GM12865 (cell line): ENCODE measurements at regions not wholly inside any gene's neighbourhood (a gene's known extent, or its start where the extent isn't known, plus 50 kb on each side); places are given as distances from the start of the nearest gene placed in this dataset.

Experiments used
- DNase-seq: peaks from one replicate; pipeline ENCODE4 v3.0.0; 2010; ENCODE audit warnings: low read depth
- H3K4me3 ChIP-seq: 2 replicates; pipeline ENCODE4 v1.5.1; 2011; ENCODE audit warnings: mild to moderate bottlenecking, low read depth, low read length, control low read depth
- TF ChIP-seq, protein P1 (sequence below): IDR thresholded peaks from 2 replicates; pipeline ENCODE4 v1.5.1; 2011; ENCODE audit warnings: low read length, control low read depth, low read depth, inconsistent platforms; ENCODE audit not compliant: insufficient read depth; ENCODE audit errors: missing control alignments

DNA sequence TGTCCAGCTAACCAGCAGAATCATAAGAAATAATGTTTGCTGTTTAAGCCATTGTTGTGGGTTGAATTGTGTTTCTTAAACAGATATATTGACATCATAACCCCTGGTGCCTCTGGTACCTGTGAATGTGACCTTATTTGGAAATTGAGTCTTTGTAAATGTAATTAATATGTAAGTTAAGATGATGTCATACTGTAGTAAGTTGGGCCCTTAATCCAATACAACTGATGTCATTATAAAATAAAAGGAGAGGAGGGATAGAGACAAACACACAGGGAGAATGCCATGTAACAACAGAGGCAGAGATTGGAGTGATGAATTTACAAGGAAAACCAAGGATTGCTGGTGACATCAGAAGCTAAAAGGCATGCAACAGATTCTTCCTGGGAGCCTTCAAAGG lies 141.4 kb downstream of the ZIC3 start:
- no peak overlapping the region for H3K4me3 ChIP-seq
- TF ChIP-seq, protein P1, sequence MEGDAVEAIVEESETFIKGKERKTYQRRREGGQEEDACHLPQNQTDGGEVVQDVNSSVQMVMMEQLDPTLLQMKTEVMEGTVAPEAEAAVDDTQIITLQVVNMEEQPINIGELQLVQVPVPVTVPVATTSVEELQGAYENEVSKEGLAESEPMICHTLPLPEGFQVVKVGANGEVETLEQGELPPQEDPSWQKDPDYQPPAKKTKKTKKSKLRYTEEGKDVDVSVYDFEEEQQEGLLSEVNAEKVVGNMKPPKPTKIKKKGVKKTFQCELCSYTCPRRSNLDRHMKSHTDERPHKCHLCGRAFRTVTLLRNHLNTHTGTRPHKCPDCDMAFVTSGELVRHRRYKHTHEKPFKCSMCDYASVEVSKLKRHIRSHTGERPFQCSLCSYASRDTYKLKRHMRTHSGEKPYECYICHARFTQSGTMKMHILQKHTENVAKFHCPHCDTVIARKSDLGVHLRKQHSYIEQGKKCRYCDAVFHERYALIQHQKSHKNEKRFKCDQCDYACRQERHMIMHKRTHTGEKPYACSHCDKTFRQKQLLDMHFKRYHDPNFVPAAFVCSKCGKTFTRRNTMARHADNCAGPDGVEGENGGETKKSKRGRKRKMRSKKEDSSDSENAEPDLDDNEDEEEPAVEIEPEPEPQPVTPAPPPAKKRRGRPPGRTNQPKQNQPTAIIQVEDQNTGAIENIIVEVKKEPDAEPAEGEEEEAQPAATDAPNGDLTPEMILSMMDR: no peak
- DNase-seq: no peak

DNA sequence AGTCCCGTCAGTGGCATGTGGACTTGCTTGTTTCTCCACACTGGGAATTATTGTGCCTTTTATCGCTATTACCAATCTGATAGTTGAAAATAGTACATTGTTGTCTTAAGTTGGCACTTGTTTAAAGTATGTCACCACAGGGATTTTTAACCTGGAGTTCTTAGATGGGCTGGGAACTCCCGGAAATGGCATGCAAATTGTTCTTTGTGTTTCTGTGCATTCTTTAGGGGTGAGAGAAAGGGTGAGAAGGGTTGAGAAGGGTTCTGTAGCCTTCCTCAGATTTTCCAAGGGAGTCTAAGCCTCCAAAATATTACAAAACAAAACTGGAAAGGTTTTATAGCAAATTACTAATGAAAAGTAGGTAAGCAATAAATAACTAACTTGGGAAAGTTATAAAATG lies 176.9 kb downstream of the ZIC3 start:
- DNase-seq: no peak
- H3K4me3 ChIP-seq: no peak overlapping the region
- TF ChIP-seq, protein P1: no peak

DNA sequence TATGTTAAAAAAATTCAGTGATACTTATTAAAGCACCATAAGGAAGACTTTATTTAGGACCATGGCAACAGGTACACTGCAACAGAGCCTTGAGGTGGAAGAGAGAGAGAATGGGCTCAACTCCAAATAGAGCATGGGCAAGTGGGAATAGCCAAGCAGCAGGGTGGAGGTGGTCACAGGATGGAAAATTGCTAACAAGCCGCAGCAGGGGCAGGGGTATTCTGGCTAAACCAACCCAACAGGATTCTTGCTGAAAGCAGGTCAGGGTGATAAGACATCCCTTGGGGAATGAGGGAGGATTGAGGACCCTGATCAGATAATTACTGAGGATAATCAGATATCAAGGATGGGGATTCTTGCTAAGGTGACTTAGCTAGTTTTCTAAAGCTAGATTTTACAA lies 177.5 kb downstream of the ZIC3 start:
- TF ChIP-seq, protein P1: no peak
- no peak for DNase-seq
- H3K4me3 ChIP-seq: no peak overlapping the region

DNA sequence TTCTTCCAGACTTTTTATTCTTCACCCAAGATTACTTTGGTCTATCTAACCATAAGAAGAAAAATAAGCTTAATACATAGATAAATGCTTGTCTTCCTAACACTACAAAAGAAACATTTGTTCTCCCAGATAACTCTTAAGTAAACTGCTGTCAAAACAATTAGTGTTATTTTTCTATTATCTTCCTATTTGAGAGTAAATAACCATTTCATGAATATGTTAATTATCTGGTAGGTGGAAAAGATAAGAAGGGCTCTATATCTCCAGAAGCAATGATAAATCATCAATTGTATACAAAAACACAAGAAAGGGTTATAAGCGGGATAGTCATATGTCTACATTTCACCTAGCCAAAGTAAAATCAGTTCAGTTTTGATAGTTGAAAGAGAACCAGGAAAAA lies 180.4 kb downstream of the ZIC3 start:
- DNase-seq: no peak
- no peak overlapping the region for H3K4me3 ChIP-seq
- TF ChIP-seq, protein P1: no peak

DNA sequence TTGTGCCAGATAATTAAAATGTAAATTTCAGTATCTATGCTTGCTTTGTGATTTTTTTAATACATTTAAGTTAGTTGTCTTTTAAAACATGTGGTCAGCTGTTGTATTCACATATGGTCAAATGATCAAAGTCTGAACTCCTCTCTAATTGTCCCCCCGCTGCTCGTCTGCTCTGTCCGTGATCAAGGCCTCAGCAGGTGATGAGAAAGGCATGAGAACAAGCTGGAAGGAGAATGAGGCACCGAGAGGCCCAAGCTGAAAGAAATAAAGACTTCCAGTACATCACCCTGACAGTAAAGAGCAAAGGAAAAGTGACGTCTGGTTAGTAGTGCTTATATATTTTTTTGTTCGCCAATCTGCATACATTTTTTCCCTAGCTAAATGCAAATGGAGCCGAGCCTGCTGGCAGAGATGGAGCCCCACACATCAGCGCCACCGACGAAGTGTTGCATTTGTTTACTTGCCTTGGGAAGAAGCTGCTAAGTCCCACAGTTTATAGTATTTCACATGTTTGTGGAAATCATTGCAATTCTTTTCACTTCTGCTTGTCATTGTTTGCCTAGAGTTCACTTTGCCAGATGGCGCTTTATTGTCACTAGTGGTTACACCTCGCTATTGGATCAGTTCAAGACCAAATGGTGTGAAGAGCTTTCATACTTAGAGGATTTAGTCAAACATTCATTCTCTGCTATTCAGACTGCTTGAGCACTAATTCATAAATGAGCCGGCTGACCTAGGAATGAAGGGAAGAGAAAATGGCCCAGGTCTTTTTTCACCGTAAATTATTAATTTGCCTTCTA lies 181.5 kb downstream of the ZIC3 start:
- DNase-seq: no peak
- TF ChIP-seq, protein P1: no peak
- no peak overlapping the region for H3K4me3 ChIP-seq

DNA sequence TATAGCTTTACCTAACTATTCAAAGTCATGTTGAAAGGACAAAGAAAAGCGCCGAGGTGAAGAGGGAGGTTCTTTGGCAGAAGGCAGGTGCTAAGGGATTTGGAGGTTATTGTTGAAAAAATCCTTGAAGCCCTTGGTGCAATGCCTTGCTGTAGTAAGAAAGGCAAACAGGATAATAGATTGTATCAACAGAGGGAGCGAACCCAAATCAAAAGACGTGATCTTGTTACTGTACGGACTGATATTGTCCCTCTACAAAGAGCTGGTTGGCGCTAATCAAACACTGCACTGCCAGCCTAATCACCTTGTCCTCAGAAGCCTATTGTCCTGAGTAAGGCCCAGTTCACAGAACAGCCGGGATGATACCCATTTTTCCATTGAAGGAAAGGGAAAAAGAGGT lies 182.9 kb downstream of the ZIC3 start:
- TF ChIP-seq, protein P1: no peak
- no peak for DNase-seq
- H3K4me3 ChIP-seq: no peak overlapping the region

DNA sequence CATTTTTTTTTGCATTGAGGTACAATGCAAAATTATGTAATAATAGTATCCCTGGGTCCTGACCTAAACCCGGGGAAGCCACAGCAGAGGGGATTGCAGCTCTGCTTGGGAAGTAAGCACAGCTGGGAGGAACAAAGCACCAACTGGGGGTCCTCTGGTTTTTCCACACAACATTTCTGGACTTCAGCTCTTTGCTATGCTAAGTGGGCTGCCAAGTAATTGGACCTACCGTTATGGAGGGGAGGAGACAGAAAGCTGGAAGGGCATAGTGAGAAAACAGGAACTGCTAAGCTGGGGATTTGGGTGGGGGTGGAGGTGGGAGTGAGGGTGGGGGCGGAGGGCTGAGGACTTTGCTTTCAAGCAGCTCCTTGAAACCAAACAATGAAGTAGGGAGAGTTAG lies 183.3 kb downstream of the ZIC3 start:
- TF ChIP-seq, protein P1: no peak
- no peak overlapping the region for H3K4me3 ChIP-seq
- DNase-seq: no peak
